ENCODE measurements at regions not wholly inside any gene's neighbourhood (a gene's known extent, or its start where the extent isn't known, plus 50 kb on each side); places are given as distances from the start of the nearest gene placed in this dataset.

- Histone ChIP-seq H3K27me3 (ENCODE audit: insufficient read depth in 3 of 3, low read length in 2 of 3) (no peaks in the 10 kb centered on the region), H3K9me3 (no peaks in the 10 kb centered on the region), H3K27ac (no peak overlapping the region), H3K4me1 (peaks cover 10% of the 10 kb centered on the region), H3K4me3 (no peak overlapping the region), H3K36me3 (ENCODE audit: insufficient read depth in 1 of 2, low read depth in 1 of 2) (no peaks in the 10 kb centered on the region)
- WGBS, 3 donors = 44 to 46% (median 45%) methylated on average over 2 of the region's 2 CpGs
- intact Hi-C loops (cut with DNase I) = no loop called here
- DNase-seq (no peak), ATAC-seq (no peak)
- TF ChIP-seq CTCF (IDR thresholded peaks at IDR 0.05) = no peak
Observed at GRCh38 chr4:126056116-126056650, 741.4 kb downstream of the FAT4 start.

- Histone ChIP-seq H3K4me1 (peaks cover 2% of the 10 kb centered on the region), H3K36me3 (ENCODE audit: insufficient read depth in 1 of 2, low read depth in 1 of 2) (no peaks in the 10 kb centered on the region), H3K9me3 (no peaks in the 10 kb centered on the region), H3K4me3 (no peak overlapping the region), H3K27ac (no peak overlapping the region), H3K27me3 (ENCODE audit: insufficient read depth in 3 of 3, low read length in 2 of 3) (no peaks in the 10 kb centered on the region)
- intact Hi-C loops (cut with DNase I) = no loop called here
- no peak for ATAC-seq
- no peak for TF ChIP-seq CTCF (IDR thresholded peaks at IDR 0.05)
- no peak for DNase-seq
Observed at GRCh38 chr4:126057371-126057770, 742.6 kb downstream of the FAT4 start.

GRCh38 chr4:126058596-126058995 is 743.8 kb downstream of the FAT4 start:
- WGBS, 3 donors = 89 to 94% (median 89%) methylated on average over 2 of the region's 2 CpGs
- Histone ChIP-seq H3K4me1 (no peaks in the 10 kb centered on the region), H3K9me3 (no peaks in the 10 kb centered on the region), H3K27me3 (ENCODE audit: insufficient read depth in 3 of 3, low read length in 2 of 3) (no peaks in the 10 kb centered on the region), H3K27ac (no peak overlapping the region), H3K4me3 (no peak overlapping the region), H3K36me3 (ENCODE audit: insufficient read depth in 1 of 2, low read depth in 1 of 2) (no peaks in the 10 kb centered on the region)
- DNase-seq (no peak), ATAC-seq (no peak)
- TF ChIP-seq CTCF (IDR thresholded peaks at IDR 0.05) = no peak
- intact Hi-C loops (cut with DNase I) = no loop called here

- Histone ChIP-seq H3K4me1 (no peaks in the 10 kb centered on the region), H3K9me3 (no peaks in the 10 kb centered on the region), H3K27ac (no peak overlapping the region), H3K4me3 (no peak overlapping the region), H3K36me3 (ENCODE audit: insufficient read depth in 1 of 2, low read depth in 1 of 2) (no peaks in the 10 kb centered on the region), H3K27me3 (ENCODE audit: insufficient read depth in 3 of 3, low read length in 2 of 3) (no peaks in the 10 kb centered on the region)
- DNase-seq = no peak
- no peak for ATAC-seq
- TF ChIP-seq CTCF (IDR thresholded peaks at IDR 0.05) = no peak
- WGBS, 3 donors = 94 to 98% (median 97%) methylated on average over 4 of the region's 4 CpGs
- intact Hi-C loops (cut with DNase I) = no loop called here
Observed at GRCh38 chr4:126061655-126062054, 746.9 kb downstream of the FAT4 start.

GRCh38 chr4:126065016-126065415 is 750.3 kb downstream of the FAT4 start:
- no peaks in the 10 kb centered on the region for H3K9me3 ChIP-seq
- no peaks in the 10 kb centered on the region for H3K36me3 ChIP-seq (ENCODE audit: insufficient read depth in 1 of 2, low read depth in 1 of 2)
- no peak for TF ChIP-seq CTCF (IDR thresholded peaks at IDR 0.05)
- ATAC-seq = no peak
- intact Hi-C loops (cut with DNase I) = no loop called here
- no peak overlapping the region for H3K4me3 ChIP-seq
- no peak for DNase-seq
- H3K4me1 ChIP-seq = no peaks in the 10 kb centered on the region
- no peak overlapping the region for H3K27ac ChIP-seq
- H3K27me3 ChIP-seq (ENCODE audit: insufficient read depth in 3 of 3, low read length in 2 of 3) = no peaks in the 10 kb centered on the region

Measured in psoas muscle (tissue), 7 donors.